T47D (cell line): ENCODE measurements at regions not wholly inside any gene's neighbourhood (a gene's known extent, or its start where the extent isn't known, plus 50 kb on each side); places are given as distances from the start of the nearest gene placed in this dataset.
A peak's percentile ranks its signal among the peaks of the same experiment; 100 is the strongest.

Experiments
- DNase-seq, 2 experiments: peaks; one replicate each; pipeline versions ENCODE4 v3.0.0 to v3.0.0-alpha.2; 2011 to 2012; ENCODE audit warnings: low read depth in 1 of 2, low spot score in 1 of 2
- JUND ChIP-seq: IDR thresholded peaks from 2 replicates; pipeline ENCODE4 v1.6.1; 2012; ENCODE audit warnings: low read depth
- in situ Hi-C: cut with HindIII; loops from 2 replicates; pipeline ENCODE4 v1.10.0; 2016; ENCODE audit warnings: low sequenced_read_pairs, low pct_unique_long_range_greater_than_20kb

DNA sequence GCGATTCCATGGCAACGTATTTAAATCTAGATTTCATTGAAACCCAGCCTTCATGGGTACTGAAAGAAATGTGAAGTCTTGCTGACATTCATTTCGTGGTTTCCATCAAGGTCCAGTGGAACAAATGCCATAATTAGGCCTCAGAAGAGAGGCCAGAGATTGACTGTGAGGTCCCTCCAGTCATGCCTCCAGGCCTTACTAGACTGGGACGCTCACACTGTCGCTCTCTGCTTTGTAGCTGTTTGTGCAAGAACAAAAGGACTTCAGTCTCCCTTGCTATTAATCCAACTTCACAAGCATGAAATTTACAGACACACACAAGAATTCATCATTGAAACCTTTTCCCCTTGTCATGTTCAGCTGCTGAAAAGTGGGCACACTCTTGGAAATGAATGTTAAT is 180.4 kb upstream of the FOXD3 start:
- in situ Hi-C loops: no loop called here
- TF ChIP-seq JUND: no peak
- no peak for DNase-seq

DNA sequence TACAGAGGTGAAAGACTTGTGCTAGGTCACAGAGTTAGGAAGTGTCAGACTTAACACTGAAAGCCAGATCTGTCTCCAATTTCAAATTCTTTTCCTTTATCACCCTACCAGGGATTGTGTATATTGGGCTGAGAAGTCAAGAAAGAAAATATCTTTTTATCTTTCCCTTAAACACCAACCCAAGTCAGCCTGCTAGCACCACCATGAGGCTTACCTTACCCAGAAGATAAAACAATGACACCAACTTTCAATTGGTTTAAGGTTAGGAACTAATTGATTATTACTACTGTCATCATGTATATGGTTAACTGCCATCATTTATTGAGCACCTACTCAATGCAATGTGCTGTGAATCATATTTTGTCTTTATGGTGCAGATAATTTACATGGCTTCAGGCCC is 178.9 kb upstream of the FOXD3 start:
- in situ Hi-C loops: no loop called here
- no peak for TF ChIP-seq JUND
- DNase-seq: no peak

DNA sequence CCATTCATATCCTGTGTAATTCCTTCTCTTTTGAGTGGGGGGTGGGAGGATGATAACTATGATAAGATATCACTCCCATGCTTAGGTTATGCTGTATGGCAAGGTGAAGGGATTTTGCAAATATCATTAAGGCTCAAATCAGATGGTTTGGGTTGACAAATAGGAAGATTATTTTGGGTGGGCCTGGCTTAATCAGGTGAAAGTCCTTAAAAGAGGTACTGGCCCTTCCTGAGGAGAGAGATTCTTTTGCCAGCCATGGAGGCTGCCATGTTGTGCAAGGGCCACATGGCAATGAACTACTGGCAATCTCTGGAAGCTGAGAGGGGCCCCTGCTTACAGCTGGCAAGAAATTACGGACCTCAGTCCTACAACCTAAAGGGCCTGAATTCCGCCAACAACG is 174.6 kb upstream of the FOXD3 start:
- in situ Hi-C loops: no loop called here
- TF ChIP-seq JUND: no peak
- DNase-seq: no peak

DNA sequence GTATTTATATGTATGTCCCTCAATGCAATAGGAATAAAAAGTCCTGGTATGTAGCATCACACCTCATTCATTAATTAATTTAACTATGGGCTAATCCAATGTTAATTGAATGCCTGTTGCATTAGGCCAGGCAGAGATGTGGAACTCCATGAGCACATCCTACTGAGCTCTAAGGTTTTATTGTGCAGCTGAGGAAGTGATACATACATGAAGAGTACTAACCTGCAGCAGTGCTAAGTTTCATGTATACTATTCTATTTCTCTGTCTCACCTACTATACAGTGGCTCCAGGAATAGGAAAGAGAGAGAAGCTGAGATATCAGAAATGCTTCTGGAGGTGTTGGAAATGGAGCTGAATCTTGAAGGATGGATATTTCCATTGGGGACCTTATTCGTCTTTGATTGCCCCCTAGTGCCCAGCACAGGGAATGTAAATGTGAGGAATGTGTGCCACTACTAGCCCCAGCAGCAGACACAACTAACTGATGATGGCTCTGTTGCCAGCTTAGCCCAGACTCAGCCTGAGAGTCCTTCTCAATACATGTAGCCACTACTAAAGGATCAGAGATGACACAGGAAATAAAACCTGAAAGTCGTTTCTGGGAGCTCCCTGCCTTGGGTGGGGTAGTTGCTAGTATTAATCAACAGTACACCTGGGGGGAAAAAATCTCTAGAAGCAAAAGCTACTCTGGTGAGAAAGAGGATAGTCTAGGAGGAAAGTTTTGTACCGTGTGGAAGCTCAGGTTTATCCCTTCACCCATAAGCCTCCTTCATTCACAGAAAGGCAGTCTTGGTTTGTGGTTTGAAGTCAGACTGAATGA is 173.3 kb upstream of the FOXD3 start:
- in situ Hi-C loops: no loop called here
- TF ChIP-seq JUND: no peak
- peak in 1 of 2 experiments; percentile 47 for DNase-seq

DNA sequence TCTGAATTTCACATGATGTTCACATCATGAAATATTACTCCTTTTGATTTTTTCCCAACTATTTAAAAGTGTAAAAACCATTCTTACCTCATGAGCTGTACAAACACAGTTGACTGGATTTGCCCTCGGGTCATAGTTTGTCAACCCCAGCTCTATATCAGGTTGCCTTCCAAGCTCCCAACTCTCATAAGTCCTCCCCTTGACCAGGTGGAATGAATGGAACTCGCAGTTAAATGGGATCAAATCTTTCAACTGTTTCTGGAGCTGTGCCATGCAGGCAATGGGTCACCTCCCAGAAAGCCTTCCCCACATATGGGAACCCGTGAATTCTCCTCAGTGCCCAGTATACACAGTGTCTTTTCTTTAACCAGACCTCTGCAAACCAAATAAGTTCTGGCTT is 169.8 kb upstream of the FOXD3 start:
- no peak for DNase-seq
- in situ Hi-C loops: no loop called here

DNA sequence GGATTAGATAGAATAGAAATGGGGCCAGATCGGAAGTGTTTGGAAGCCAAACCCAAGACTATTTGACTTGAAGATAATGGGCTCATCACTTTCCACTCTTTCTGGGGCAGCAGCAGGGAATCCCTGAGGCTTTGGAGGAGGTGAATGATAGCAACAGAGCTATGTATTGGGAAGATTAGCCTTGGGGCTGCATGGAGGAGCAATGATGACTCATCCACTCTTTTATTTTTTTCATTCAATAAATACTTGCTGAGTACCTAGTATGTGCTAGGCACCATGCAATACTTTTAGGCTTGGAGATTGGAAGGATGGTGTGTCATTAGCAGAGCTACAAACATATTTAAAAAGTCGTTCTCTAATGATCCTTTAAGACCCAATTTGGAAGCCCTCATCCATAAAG is 166.9 kb upstream of the FOXD3 start:
- in situ Hi-C loops: no loop called here
- DNase-seq: no peak
- no peak for TF ChIP-seq JUND

More for the DNA sequence above, 169.8 kb upstream of the FOXD3 start:
- TF ChIP-seq JUND: no peak

DNA sequence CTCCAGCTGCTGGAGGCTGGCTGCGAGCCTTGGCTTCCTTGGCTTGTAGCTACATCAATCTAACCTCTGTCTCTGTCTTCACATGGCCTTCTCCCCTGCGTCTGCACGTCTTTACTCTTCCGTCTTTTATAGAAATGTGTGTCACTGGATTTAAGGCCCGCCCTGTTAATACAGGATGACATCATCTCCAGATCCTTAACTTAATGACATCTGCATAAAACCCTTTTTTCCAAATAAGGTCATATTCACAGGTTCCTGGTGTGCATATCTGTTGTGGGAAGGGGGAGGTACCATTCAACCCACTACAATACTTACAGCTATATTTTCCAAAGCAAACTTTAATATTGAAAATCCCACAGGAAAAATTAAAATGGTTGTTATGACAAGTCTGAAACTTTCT is 165.3 kb upstream of the FOXD3 start:
- in situ Hi-C loops: no loop called here
- TF ChIP-seq JUND: no peak
- no peak for DNase-seq

DNA sequence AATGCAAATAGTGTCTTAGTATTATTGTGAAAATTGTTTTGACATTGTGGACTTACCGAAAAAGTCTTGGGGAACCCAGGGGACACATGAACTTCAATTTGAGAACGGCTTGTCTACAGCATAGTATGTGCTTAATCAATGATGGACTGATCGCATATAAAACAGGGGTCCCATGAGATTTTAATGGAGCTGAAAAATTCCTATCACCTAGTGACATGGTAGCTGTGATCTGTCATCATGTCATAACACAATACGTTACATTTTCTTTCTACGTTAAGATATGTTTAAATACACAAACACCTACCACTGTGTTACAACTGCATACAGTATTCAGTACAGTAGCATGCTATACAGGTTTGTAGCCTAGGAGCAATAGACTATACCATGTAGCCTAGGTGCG is 153.3 kb upstream of the FOXD3 start:
- no peak for DNase-seq
- in situ Hi-C loops: no loop called here
- no peak for TF ChIP-seq JUND

DNA sequence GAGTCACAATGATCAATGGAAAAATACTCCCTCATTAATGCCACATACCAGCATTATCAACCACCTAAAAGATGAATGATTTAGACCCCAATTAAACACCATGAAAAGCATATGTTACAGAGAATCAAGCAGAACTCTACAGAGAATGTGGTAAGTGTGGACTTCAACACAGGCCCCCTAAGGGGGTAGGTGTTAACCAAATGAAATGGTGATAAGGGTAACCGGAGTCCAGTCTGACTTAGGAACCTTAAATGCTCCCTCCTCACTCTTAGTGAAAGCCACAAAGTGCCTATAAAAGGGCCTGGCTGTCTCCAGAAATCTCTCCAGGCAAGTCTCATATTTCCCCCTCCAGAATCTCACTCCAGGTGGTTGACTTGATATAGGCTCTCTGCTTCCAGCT is 149.2 kb upstream of the FOXD3 start:
- TF ChIP-seq JUND: no peak
- in situ Hi-C loops: no loop called here
- no peak for DNase-seq

DNA sequence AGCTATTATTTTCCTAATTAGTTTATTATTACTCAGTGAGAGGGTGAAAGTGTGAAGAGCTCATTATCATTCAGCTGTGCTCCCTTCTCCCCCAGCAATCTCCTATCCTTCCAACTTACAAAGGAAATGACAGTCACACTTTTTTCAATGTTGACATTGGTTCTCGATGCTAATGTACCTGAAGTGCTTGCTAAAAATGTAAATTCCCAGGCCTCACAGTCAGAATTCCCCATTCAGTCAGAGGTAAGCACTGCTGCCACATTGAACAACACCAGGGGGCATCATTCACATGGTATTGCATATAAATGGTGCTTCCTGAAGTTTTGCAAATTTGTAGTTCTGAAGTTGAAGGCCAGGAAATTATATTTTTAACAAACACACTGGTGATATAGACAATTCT is 132.7 kb upstream of the FOXD3 start:
- peak in 1 of 2 experiments; percentile 12 for DNase-seq
- in situ Hi-C loops: no loop called here
- TF ChIP-seq JUND: no peak

DNA sequence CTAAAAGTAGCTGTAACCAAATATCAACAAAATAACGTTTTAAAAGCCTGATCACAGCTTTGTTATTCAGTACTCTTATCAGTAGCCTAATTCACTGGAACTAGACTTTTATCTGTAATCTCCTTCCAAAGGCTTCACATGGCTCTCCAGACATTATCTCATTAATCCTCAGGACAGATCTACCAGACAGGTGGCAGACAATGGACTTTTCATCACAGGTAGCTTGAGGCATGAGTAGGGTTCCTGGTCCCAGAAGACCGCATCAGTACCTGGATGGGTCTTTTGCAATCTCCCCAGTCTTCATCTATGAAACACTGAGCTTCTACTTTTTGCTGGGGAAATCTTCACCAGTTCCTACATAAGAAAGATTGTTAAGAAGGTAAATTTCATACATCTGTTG is 132.2 kb upstream of the FOXD3 start:
- in situ Hi-C loops: no loop called here
- TF ChIP-seq JUND: no peak
- DNase-seq: no peak

DNA sequence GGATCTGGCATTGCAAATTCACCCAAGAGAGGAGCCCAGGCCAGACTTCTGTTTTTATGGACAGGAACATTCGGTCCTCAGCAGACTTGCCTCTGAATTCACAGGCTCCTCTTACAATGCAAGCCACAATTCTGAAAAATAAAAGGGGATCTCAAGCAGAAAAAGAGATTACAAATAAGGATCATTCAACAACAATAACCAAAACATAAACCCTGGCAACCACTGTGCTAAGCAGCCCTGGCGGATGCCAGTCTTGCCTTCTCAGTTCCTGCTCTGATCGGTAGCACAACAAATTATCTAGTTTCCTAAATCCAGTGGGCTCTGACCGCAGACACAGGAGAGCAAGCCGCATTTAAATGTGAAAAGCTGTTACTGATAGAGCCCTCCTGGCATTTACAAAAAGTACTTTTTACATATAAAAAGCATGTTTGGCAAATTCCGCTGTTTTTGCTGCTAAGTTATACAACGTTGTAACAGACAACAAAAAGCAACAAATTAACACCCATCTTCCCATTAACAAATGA is 123.4 kb upstream of the FOXD3 start:
- DNase-seq: no peak
- TF ChIP-seq JUND: no peak
- in situ Hi-C loops: no loop called here

DNA sequence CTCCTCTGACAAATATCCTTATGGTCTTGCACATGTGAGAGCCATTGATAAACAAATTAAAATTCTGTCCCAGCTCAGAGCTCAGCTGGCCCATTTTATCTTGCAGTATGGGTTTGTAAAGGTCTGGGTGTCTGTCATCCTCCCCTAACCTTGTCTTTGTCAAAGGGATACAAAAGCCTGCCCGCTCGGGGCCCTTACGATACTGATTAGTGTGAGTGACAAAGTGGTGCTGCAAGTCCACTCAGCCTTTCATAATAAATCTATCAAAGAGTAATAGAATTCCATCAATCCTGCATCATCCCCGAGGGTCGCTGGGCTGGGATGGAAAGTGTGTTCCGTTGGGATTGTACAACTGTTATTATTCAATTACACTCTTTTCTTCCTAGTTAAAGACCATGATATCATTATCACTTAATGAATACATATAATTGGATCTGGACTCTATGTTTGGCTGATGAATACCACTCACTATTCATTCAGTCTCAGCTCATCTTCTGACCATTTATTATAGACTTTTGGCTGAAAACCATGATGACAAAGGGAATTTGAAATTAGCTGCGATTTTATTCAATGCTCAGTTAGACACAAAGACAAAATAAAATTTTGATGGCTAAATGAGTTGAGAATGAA is 122.5 kb upstream of the FOXD3 start:
- in situ Hi-C loops: no loop called here
- no peak for DNase-seq
- TF ChIP-seq JUND: no peak
